Keratinocyte (primary cell): ENCODE measurements at regions not wholly inside any gene's neighbourhood (a gene's known extent, or its start where the extent isn't known, plus 50 kb on each side); places are given as distances from the start of the nearest gene placed in this dataset.

ENCODE experiments used
- CTCF ChIP-seq, 3 experiments: IDR thresholded peaks in 1 of 3; conservative IDR thresholded peaks in 1 of 3; optimal IDR thresholded peaks in 1 of 3; 2 replicates in 2 of 3; 3 replicates in 1 of 3; pipeline versions ENCODE3 to v1.5.1; 2011; ENCODE audit warnings: low read length in 3 of 3, mild to moderate bottlenecking in 3 of 3, moderate library complexity in 2 of 3, control low read depth in 1 of 3, inconsistent platforms in 1 of 3; ENCODE audit not compliant: insufficient read depth in 2 of 3; ENCODE audit errors: extremely low read depth in 1 of 3
- EZH2 ChIP-seq: IDR thresholded peaks from one replicate; pipeline ENCODE4 v1.6.1; 2012; ENCODE audit warnings: inconsistent platforms, mild to moderate bottlenecking, low read length, moderate library complexity

GRCh38 chr13:78521091-78521490, 82.3 kb downstream of the POU4F1 start:
- TF ChIP-seq CTCF (optimal IDR thresholded peaks at IDR 0.05 in 1 of 3, IDR thresholded peaks at IDR 0.05 in 1 of 3, conservative IDR thresholded peaks at IDR 0.05 in 1 of 3; ENCODE audit: extremely low read depth in 1 of 3, insufficient read depth in 2 of 3, low read length in 3 of 3) = no peak
- no peak for TF ChIP-seq EZH2
